K562 (cell line): ENCODE measurements at regions not wholly inside any gene's neighbourhood (a gene's known extent, or its start where the extent isn't known, plus 50 kb on each side); places are given as distances from the start of the nearest gene placed in this dataset.

Source experiments
- ATAC-seq: fragments of 200-7000 bp; cut with Tn5 transposase; 3 replicates; pipeline ENCODE4 v1.9.1; 2020; ENCODE audit warnings: moderate library complexity
- BruUV-seq: library from RNA; stranded (reverse); fragments of 400-500 nt; replicated peaks from 2 replicates; lab custom pipeline; 2021; lab: Mats Ljungman, UMichigan
- CTCF ChIA-PET: fragments of 300-600 bp; formaldehyde crosslinking; extraction: SDS; loops from one replicate; lab custom pipeline; 2021; ENCODE audit warnings: low intra/inter-chr PET ratio; lab: Yijun Ruan, JAX
- POLR2A ChIA-PET: fragments of 300-600, 350-650 bp; sonication (Branson Sonifier 250); formaldehyde crosslinking; extraction: SDS; loops from one replicate; lab custom pipeline; 2021; ENCODE audit warnings: antibody characterized with exemption, inconsistent platforms; lab: Yijun Ruan, JAX
- DNase-seq, 4 experiments: peaks; one replicate each; pipeline versions ENCODE4 v3.0.0 to v3.0.0-alpha.2; 2011 to 2018; ENCODE audit warnings: low spot score in 3 of 4, mixed read lengths in 3 of 4; ENCODE audit errors: extremely low read depth in 1 of 4
- FAIRE-seq: peaks from 2 replicates; lab custom pipeline; 2011; peaks lifted over from hg19 to GRCh38; lab: Jason Lieb, UNC
- H2AFZ ChIP-seq: 2 replicates; pipeline ENCODE4 v1.6.0; 2011; ENCODE audit warnings: low read depth, low read length, control low read depth, inconsistent platforms
- H3K27ac ChIP-seq: fragments of 200-600 bp; 3 replicates; pipeline ENCODE4 v1.8.0; 2011; ENCODE audit warnings: low read depth, mild to moderate bottlenecking, control low read depth, inconsistent platforms, low read length, moderate library complexity, mixed read lengths; ENCODE audit errors: extremely low read depth
- H3K27me3 ChIP-seq, 2 experiments: fragments of 300-600 bp in 1 of 2; 2 replicates in 1 of 2; 3 replicates in 1 of 2; pipeline versions ENCODE4 v1.6.0 to v1.8.0; 2011; ENCODE audit warnings: inconsistent platforms in 2 of 2, low read length in 2 of 2, mild to moderate bottlenecking in 1 of 2, mixed read lengths in 1 of 2, moderate library complexity in 1 of 2; ENCODE audit not compliant: control insufficient read depth in 2 of 2, insufficient read depth in 2 of 2
- H3K36me3 ChIP-seq: fragments of 300-600 bp; 3 replicates; pipeline ENCODE4 v1.8.0; 2011; ENCODE audit warnings: mild to moderate bottlenecking, low read length, inconsistent platforms; ENCODE audit not compliant: control insufficient read depth, insufficient read depth
- H3K4me1 ChIP-seq, 2 experiments: fragments of 200-600 bp in 1 of 2; replicated peaks in 1 of 2; 2 replicates in 1 of 2; 3 replicates in 1 of 2; pipeline versions ENCODE4 v1.5.1 to v1.8.0; 2011; ENCODE audit warnings: inconsistent platforms in 2 of 2, low read length in 2 of 2, mild to moderate bottlenecking in 1 of 2, mixed read lengths in 1 of 2, moderate library complexity in 1 of 2; ENCODE audit not compliant: control insufficient read depth in 2 of 2, insufficient read depth in 2 of 2
- H3K4me2 ChIP-seq: 2 replicates; pipeline ENCODE4 v1.6.1; 2011; ENCODE audit warnings: low read length, control low read depth, inconsistent platforms, mixed read lengths; ENCODE audit not compliant: insufficient read depth
- H3K4me3 ChIP-seq: fragments of 200-600 bp; sonication (generic), shearing (Covaris generic); 2 replicates; pipeline ENCODE4 v1.5.1; 2016; ENCODE audit warnings: control low read depth, inconsistent platforms
- H3K79me2 ChIP-seq: fragments of 200-600 bp; 3 replicates; pipeline ENCODE4 v1.8.0; 2011; ENCODE audit warnings: low read length, inconsistent platforms; ENCODE audit not compliant: control insufficient read depth, insufficient read depth
- H3K9ac ChIP-seq, 2 experiments: 2 replicates each; pipeline versions ENCODE4 v1.6.0 to v1.6.1; 2011; ENCODE audit warnings: low read depth in 2 of 2, low read length in 2 of 2, control low read depth in 1 of 2, inconsistent platforms in 1 of 2, mild to moderate bottlenecking in 1 of 2, mixed read lengths in 1 of 2; ENCODE audit not compliant: insufficient read depth in 1 of 2
- H3K9me1 ChIP-seq: one replicate; pipeline ENCODE4 v1.6.0; 2011; ENCODE audit warnings: inconsistent platforms, mild to moderate bottlenecking, low read length, moderate library complexity; ENCODE audit not compliant: control insufficient read depth, insufficient read depth
- H3K9me3 ChIP-seq: replicated peaks from 2 replicates; pipeline ENCODE4 v1.5.1; 2011; ENCODE audit warnings: low read depth, low read length, inconsistent platforms; ENCODE audit not compliant: control insufficient read depth, insufficient read depth
- H4K20me1 ChIP-seq: replicated peaks from 2 replicates; pipeline ENCODE4 v1.6.1; 2011; ENCODE audit warnings: low read length, inconsistent platforms, mixed read lengths; ENCODE audit not compliant: control insufficient read depth, insufficient read depth
- ETV5 ChIP-seq: sonication (generic); formaldehyde crosslinking; IDR thresholded peaks from 2 replicates; pipeline ENCODE4 v1.4.0; 2020; ENCODE audit warnings: low read depth, mild to moderate bottlenecking, missing genetic modification reagents
- L3MBTL2 ChIP-seq: fragments of 450-650 bp; IDR thresholded peaks from 2 replicates; pipeline ENCODE4 v1.6.1; 2016; ENCODE audit warnings: mild to moderate bottlenecking, moderate library complexity
- PHB ChIP-seq: fragments of 250-450 bp; sonication (Bioruptor Pico); IDR thresholded peaks from 2 replicates; pipeline ENCODE4 v1.5.0; 2021
- RHOXF2B ChIP-seq: fragments of 250-450 bp; sonication (Bioruptor Pico); conservative IDR thresholded peaks from 2 replicates; pipeline ENCODE4 v1.5.1; 2021
- SIRT6 ChIP-seq: IDR thresholded peaks from one replicate; pipeline ENCODE4 v1.6.1; 2012; ENCODE audit warnings: low read depth, mild to moderate bottlenecking, control low read depth, inconsistent platforms, low read length, moderate library complexity
- TRIM25 ChIP-seq: fragments of 450-650 bp; IDR thresholded peaks from 2 replicates; pipeline ENCODE4 v1.7.0; 2016; ENCODE audit warnings: borderline replicate concordance
- ZC3H4 ChIP-seq: sonication (generic); formaldehyde crosslinking; IDR thresholded peaks from 2 replicates; pipeline ENCODE4 v1.9.0; 2021; ENCODE audit warnings: missing genetic modification reagents, borderline replicate concordance
- ZFP1 ChIP-seq: fragments of 450-650 bp; formaldehyde crosslinking; IDR thresholded peaks from 2 replicates; pipeline ENCODE4 v1.4.0; 2020; ENCODE audit warnings: mild to moderate bottlenecking, mixed read lengths
- WGBS: fragments of 100-300 bp; shearing (Covaris generic); methylation state at CpG from one replicate; pipeline ENCODE4 v1.1.6; 2016; ENCODE audit warnings: low coverage, mixed read lengths; ENCODE audit not compliant: insufficient coverage; ENCODE audit errors: missing lambda C conversion rate; 5-methylcytosine and 5-hydroxymethylcytosine counted together
- in situ Hi-C: fragments of 300-500 bp; cut with MboI; formaldehyde crosslinking; loops from 4 replicates; pipeline ENCODE4 v1.15.0; 2018; ENCODE audit warnings: inconsistent platforms, mixed read lengths
- intact Hi-C: fragments of 100-400 bp; cut with micrococcal nuclease; formaldehyde crosslinking; loops from 2 replicates; pipeline ENCODE4 v1.14.2; 2022

DNA sequence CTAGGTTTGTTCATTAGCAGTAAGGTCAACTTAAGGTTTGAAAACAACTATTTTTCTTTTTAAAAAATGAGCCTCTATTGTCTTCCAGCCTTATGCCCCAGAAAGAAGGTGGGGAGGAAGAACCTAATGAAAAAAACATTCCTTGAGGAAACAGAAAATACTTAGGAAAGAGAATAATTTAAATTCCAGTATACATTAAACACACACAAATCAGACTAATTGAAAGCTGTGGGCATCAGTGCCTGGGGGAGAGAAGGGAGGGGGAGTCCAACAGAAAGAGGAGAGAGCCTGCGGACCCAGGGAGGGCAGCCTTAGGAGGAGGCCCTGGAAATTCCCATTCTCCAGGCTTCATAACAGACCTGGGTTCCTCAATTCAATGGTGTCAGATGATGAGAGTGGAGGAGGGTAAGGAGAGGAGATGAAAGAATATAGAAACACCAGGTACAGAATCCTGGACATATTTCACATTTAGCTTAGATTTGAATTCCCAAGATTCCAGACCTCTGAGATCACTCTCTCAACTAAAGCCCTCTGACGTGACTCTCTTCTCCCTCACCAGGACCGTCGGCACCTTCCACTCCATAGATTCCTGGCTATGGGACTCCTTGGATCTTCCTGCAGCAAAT is 320.5 kb upstream of the UMPS start:
- H3K4me2 ChIP-seq, result no peak overlapping the region
- no peak for TF ChIP-seq TRIM25
- DNase-seq (no peak), FAIRE-seq (no peak), ATAC-seq (no peak)
- H3K36me3 ChIP-seq, result no peaks in the 10 kb centered on the region
- ChIA-PET CTCF (no interaction called here), POLR2A (interaction anchor here (0.7 kb wide), 1 partner anchor 9 kb away, joined by 3 read pairs; no protein-coding TSS in a partner anchor)
- intact Hi-C loops, result no loop called here
- no peaks in the 10 kb centered on the region for H3K79me2 ChIP-seq
- H2AFZ ChIP-seq, result no peak overlapping the region
- no peaks in the 10 kb centered on the region for H3K9me1 ChIP-seq
- H3K9me3 ChIP-seq, result no peaks in the 10 kb centered on the region
- no peak overlapping the region for H3K4me3 ChIP-seq
- no TSS peak for BruUV-seq
- H3K27ac ChIP-seq, result no peak overlapping the region
- H4K20me1 ChIP-seq, result no peaks in the 10 kb centered on the region
- H3K9ac ChIP-seq, result no peak overlapping the region
- in situ Hi-C loops, result no loop called here
- 3% methylated on average over 4 of the region's 4 CpGs for WGBS
- H3K27me3 ChIP-seq, result no peaks in the 10 kb centered on the region
- no peaks in the 10 kb centered on the region for H3K4me1 ChIP-seq

DNA sequence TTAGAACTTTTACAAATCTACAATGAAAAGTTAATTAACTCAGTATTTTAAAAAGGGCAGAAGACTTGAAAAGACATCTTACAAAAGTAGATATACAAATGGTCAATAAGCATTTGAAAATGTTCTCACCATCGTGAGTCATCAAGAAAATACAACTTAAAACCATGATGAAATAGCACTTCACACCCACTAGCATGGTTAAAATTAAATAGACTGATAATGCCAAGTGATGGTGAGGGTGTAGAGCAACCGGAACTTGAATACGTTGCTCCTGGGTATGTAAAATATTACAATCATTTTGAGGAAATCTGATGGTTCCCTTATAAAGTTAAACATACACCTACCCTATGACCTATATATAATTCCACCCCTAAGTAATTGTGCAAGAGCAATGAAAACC is 319.8 kb upstream of the UMPS start:
- POLR2A ChIA-PET, result no interaction called here
- no peaks in the 10 kb centered on the region for H3K27me3 ChIP-seq
- no peak for TF ChIP-seq ETV5 (CRISPR knock-in tag)
- no peak for TF ChIP-seq ZC3H4 (CRISPR knock-in tag)
- TF ChIP-seq ZFP1 (CRISPR knock-in tag), result no peak
- TF ChIP-seq L3MBTL2, result no peak
- no peak for TF ChIP-seq RHOXF2B (CRISPR knock-in tag)
- no peak for TF ChIP-seq SIRT6
- no peak for TF ChIP-seq PHB (CRISPR knock-in tag)
- TF ChIP-seq, all 486 proteins: peak for 0
- CTCF ChIA-PET, result no interaction called here
- BruUV-seq, result no TSS peak
- no peaks in the 10 kb centered on the region for H4K20me1 ChIP-seq
- no peak overlapping the region for H3K27ac ChIP-seq
- H3K9ac ChIP-seq, result no peak overlapping the region
- in situ Hi-C loops, result no loop called here
- 0% methylated on average over 3 of the region's 3 CpGs for WGBS
- H3K4me2 ChIP-seq, result no peak overlapping the region
- FAIRE-seq (no peak), ATAC-seq (no peak), DNase-seq (no peak)
- no peaks in the 10 kb centered on the region for H3K36me3 ChIP-seq
- no peak overlapping the region for H2AFZ ChIP-seq
- H3K9me3 ChIP-seq, result no peaks in the 10 kb centered on the region
- intact Hi-C loops, result no loop called here
- H3K4me3 ChIP-seq, result no peak overlapping the region
- no peaks in the 10 kb centered on the region for H3K79me2 ChIP-seq
- H3K4me1 ChIP-seq, result no peaks in the 10 kb centered on the region
- H3K9me1 ChIP-seq, result no peaks in the 10 kb centered on the region
